ENCODE measurements at regions not wholly inside any gene's neighbourhood (a gene's known extent, or its start where the extent isn't known, plus 50 kb on each side); places are given as distances from the start of the nearest gene placed in this dataset.

DNA sequence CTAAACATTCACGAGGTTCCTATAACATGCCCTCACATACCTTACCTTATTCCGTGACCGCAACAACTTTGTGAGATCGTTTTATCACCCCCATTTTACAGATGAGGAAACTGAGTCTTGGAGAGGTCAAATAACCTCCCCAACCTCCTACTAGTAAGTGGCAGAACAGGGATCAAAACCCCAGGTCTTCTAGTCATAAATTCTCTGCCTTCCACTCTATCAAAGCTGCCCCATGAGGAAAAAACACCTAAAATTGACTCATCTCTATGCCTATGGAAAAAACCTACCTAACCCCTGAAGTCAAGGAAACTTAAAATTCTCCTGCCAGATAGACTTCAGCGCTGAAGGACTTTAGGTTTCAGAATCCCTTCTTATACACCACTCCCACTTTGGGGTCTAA, 69.5 kb upstream of the ERRFI1 start:
- DNase-seq (ENCODE audit: low read depth, low spot score) (no peak), ATAC-seq (0 out of 2 replicates have a peak, but pooled peaks have one; percentile 1)
- BruUV-seq (replicated peaks), result no TSS peak
- Histone ChIP-seq H3K9me3 (ENCODE audit: control insufficient read depth, insufficient read depth, low read depth, low read length) (no peaks in the 10 kb centered on the region), H3K4me1 (ENCODE audit: control insufficient read depth, insufficient read depth, low read length) (peaks cover 64% of the 10 kb centered on the region), H3K27me3 (ENCODE audit: control insufficient read depth, insufficient read depth, low read length) (no peaks in the 10 kb centered on the region), H3K27ac (ENCODE audit: low read length) (peak overlapping the region; percentile 100), H3K36me3 (ENCODE audit: control insufficient read depth, insufficient read depth, low read length) (no peaks in the 10 kb centered on the region), H3K4me3 (ENCODE audit: low read depth in 2 of 2, low read length in 2 of 2) (no peak overlapping the region)
- in situ Hi-C loops (cut with HindIII; ENCODE audit: low pct_unique_long_range_greater_than_20kb, low sequenced_read_pairs), result loop anchor here (5.0 to 25.0 kb wide), 2 partner anchors 58 to 217 kb away; partner anchors contain the start of gene SLC45A1
- ChIA-PET POLR2A (interaction anchor here (0.7 kb wide), 1 partner anchor 29 kb away, joined by 3 read pairs; no protein-coding TSS in a partner anchor), CTCF (interaction anchor here (1.0 kb wide), 1 partner anchor 37 kb away, joined by 4 read pairs; no protein-coding TSS in a partner anchor)
- intact Hi-C loops (cut with micrococcal nuclease; ENCODE audit: unreplicated experiment), result loop anchor here (5.0 to 10.0 kb wide), 2 partner anchors 68 to 219 kb away; partner anchors contain the start of genes ERRFI1 and SLC45A1
- no peak for TF ChIP-seq TCF7L2 (IDR thresholded peaks at IDR 0.05; ENCODE audit: low read depth, low read length)
- TF ChIP-seq, protein P1, sequence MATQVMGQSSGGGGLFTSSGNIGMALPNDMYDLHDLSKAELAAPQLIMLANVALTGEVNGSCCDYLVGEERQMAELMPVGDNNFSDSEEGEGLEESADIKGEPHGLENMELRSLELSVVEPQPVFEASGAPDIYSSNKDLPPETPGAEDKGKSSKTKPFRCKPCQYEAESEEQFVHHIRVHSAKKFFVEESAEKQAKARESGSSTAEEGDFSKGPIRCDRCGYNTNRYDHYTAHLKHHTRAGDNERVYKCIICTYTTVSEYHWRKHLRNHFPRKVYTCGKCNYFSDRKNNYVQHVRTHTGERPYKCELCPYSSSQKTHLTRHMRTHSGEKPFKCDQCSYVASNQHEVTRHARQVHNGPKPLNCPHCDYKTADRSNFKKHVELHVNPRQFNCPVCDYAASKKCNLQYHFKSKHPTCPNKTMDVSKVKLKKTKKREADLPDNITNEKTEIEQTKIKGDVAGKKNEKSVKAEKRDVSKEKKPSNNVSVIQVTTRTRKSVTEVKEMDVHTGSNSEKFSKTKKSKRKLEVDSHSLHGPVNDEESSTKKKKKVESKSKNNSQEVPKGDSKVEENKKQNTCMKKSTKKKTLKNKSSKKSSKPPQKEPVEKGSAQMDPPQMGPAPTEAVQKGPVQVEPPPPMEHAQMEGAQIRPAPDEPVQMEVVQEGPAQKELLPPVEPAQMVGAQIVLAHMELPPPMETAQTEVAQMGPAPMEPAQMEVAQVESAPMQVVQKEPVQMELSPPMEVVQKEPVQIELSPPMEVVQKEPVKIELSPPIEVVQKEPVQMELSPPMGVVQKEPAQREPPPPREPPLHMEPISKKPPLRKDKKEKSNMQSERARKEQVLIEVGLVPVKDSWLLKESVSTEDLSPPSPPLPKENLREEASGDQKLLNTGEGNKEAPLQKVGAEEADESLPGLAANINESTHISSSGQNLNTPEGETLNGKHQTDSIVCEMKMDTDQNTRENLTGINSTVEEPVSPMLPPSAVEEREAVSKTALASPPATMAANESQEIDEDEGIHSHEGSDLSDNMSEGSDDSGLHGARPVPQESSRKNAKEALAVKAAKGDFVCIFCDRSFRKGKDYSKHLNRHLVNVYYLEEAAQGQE (IDR thresholded peaks at IDR 0.05; ENCODE audit: insufficient read depth in 1 of 2, low read depth in 2 of 2, low read length in 1 of 2), result no peak
- TF ChIP-seq, protein P2, sequence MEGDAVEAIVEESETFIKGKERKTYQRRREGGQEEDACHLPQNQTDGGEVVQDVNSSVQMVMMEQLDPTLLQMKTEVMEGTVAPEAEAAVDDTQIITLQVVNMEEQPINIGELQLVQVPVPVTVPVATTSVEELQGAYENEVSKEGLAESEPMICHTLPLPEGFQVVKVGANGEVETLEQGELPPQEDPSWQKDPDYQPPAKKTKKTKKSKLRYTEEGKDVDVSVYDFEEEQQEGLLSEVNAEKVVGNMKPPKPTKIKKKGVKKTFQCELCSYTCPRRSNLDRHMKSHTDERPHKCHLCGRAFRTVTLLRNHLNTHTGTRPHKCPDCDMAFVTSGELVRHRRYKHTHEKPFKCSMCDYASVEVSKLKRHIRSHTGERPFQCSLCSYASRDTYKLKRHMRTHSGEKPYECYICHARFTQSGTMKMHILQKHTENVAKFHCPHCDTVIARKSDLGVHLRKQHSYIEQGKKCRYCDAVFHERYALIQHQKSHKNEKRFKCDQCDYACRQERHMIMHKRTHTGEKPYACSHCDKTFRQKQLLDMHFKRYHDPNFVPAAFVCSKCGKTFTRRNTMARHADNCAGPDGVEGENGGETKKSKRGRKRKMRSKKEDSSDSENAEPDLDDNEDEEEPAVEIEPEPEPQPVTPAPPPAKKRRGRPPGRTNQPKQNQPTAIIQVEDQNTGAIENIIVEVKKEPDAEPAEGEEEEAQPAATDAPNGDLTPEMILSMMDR (IDR thresholded peaks at IDR 0.05), result no peak
- no peak for TF ChIP-seq SIN3A (IDR thresholded peaks at IDR 0.05; ENCODE audit: borderline replicate concordance, insufficient read depth, low read depth, low read length)
- no peak for TF ChIP-seq POLR2AphosphoS5 (IDR thresholded peaks at IDR 0.05; ENCODE audit: low read depth, low read length)

DNA sequence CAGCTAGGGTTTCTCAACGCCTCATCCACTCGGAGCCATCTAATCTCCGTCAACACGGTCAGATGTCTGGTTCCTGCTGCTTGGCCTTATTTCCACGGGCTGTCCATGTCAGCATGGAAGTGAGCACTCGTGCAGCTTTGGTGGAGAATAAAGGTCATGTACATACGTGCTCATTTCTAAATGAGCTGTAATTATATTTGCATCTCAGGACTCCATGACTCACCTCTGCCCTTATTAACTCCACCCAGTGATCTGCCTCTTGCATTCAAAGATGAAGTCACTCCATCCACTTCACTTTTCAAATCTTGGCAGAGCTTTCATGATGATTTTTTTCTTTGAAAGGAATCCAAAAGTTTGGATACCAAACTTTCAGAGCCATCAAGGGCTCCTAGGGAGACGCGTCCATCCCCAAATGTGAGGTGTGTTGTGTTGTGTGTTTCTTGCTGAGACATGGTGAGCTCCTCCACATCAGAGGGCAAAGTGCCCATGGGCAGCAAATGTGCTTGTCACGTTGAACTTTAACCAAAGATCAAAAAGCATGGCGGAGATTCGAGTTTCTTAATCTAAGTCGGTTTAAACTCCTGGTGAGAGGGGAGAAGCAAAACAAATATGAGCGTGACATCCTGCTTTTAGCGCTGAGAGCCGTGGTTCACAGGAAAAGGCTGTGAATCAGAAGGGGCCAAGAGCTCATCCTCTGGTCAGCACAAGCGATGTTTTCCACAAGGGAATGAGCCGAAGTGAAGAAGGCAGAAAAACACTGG, 68.6 kb upstream of the ERRFI1 start:
- in situ Hi-C loops (cut with HindIII; ENCODE audit: low pct_unique_long_range_greater_than_20kb, low sequenced_read_pairs) (loop anchor here (5.0 to 25.0 kb wide), 2 partner anchors 57 to 218 kb away; partner anchors contain the start of gene SLC45A1), intact Hi-C loops (cut with micrococcal nuclease; ENCODE audit: unreplicated experiment) (loop anchor here (5.0 to 10.0 kb wide), 2 partner anchors 67 to 220 kb away; partner anchors contain the start of genes ERRFI1 and SLC45A1)
- DNase-seq (ENCODE audit: low read depth, low spot score) (no peak), ATAC-seq (no peak)
- no peaks in the 10 kb centered on the region for H3K9me3 ChIP-seq (ENCODE audit: control insufficient read depth, insufficient read depth, low read depth, low read length)
- no peak overlapping the region for H3K4me3 ChIP-seq (ENCODE audit: low read depth in 2 of 2, low read length in 2 of 2)
- H3K27ac ChIP-seq (ENCODE audit: low read length), result peak overlapping the region; percentile 100
- H3K4me1 ChIP-seq (ENCODE audit: control insufficient read depth, insufficient read depth, low read length), result peaks cover 73% of the 10 kb centered on the region
- no peaks in the 10 kb centered on the region for H3K27me3 ChIP-seq (ENCODE audit: control insufficient read depth, insufficient read depth, low read length)
- ChIA-PET POLR2A (interaction anchor here (0.6 to 1.0 kb wide), 3 partner anchors 17 to 64 kb away, joined by 3 to 14 read pairs (median 4); no protein-coding TSS in a partner anchor), CTCF (interaction anchor here (0.7 to 1.0 kb wide), 2 partner anchors 36 to 220 kb away, joined by 3 to 4 read pairs; no protein-coding TSS in a partner anchor)
- H3K36me3 ChIP-seq (ENCODE audit: control insufficient read depth, insufficient read depth, low read length), result no peaks in the 10 kb centered on the region
- BruUV-seq (replicated peaks), result no TSS peak
- TF ChIP-seq, protein P1 (IDR thresholded peaks at IDR 0.05; ENCODE audit: insufficient read depth in 1 of 2, low read depth in 2 of 2, low read length in 1 of 2), result no peak
- TF ChIP-seq POLR2AphosphoS5 (IDR thresholded peaks at IDR 0.05; ENCODE audit: low read depth, low read length) (no peak), SIN3A (IDR thresholded peaks at IDR 0.05; ENCODE audit: borderline replicate concordance, insufficient read depth, low read depth, low read length) (no peak), TCF7L2 (IDR thresholded peaks at IDR 0.05; ENCODE audit: low read depth, low read length) (no peak)
- TF ChIP-seq, protein P2 (IDR thresholded peaks at IDR 0.05), result no peak
